Fibroblast of the aortic adventitia (primary cell): ENCODE measurements at regions not wholly inside any gene's neighbourhood (a gene's known extent, or its start where the extent isn't known, plus 50 kb on each side); places are given as distances from the start of the nearest gene placed in this dataset.

Experiments
- DNase-seq: peaks from one replicate; pipeline ENCODE4 v3.0.0-alpha.2; 2010; ENCODE audit warnings: low read depth
- H3K4me3 ChIP-seq: 2 replicates; pipeline ENCODE4 v1.5.1; 2011; ENCODE audit warnings: low read depth, mild to moderate bottlenecking, control low read depth, low read length, moderate library complexity
- CTCF ChIP-seq: IDR thresholded peaks from 2 replicates; pipeline ENCODE4 v1.5.1; 2011; ENCODE audit warnings: mild to moderate bottlenecking, low read length, control low read depth, inconsistent platforms; ENCODE audit not compliant: insufficient read depth

- H3K4me3 ChIP-seq = no peak overlapping the region
- no peak for DNase-seq
- no peak for TF ChIP-seq CTCF
These were observed 307.6 kb upstream of the CDH20 start for GRCh38 chr18:61025596-61025995.

GRCh38 chr18:61031626-61032025 lies 301.6 kb upstream of the CDH20 start:
- H3K4me3 ChIP-seq = no peak overlapping the region
- no peak for TF ChIP-seq CTCF
- DNase-seq = no peak

- H3K4me3 ChIP-seq = no peak overlapping the region
- TF ChIP-seq CTCF = no peak
- no peak for DNase-seq
These were observed 298.6 kb upstream of the CDH20 start for GRCh38 chr18:61034580-61034979.

- DNase-seq = no peak
- H3K4me3 ChIP-seq = no peak overlapping the region
- TF ChIP-seq CTCF = no peak
These were observed 294.0 kb upstream of the CDH20 start for GRCh38 chr18:61039251-61039650.

- DNase-seq = no peak
- no peak overlapping the region for H3K4me3 ChIP-seq
- TF ChIP-seq CTCF = no peak
These were observed 285.4 kb upstream of the CDH20 start for GRCh38 chr18:61047794-61048193.

GRCh38 chr18:61057443-61057842 lies 275.8 kb upstream of the CDH20 start:
- TF ChIP-seq CTCF = no peak
- H3K4me3 ChIP-seq = no peak overlapping the region
- DNase-seq = no peak

GRCh38 chr18:61062258-61062657 lies 271.0 kb upstream of the CDH20 start:
- no peak for TF ChIP-seq CTCF
- no peak overlapping the region for H3K4me3 ChIP-seq
- DNase-seq = no peak
